ENCODE measurements at regions not wholly inside any gene's neighbourhood (a gene's known extent, or its start where the extent isn't known, plus 50 kb on each side); places are given as distances from the start of the nearest gene placed in this dataset.

GRCh38 chr3:168405288-168405687, 309.6 kb upstream of the GOLIM4 start:
- no peak for TF ChIP-seq EZH2 (IDR thresholded peaks at IDR 0.05; ENCODE audit: low read length)
- TF ChIP-seq CTCF (optimal IDR thresholded peaks at IDR 0.05 in 1 of 3, IDR thresholded peaks at IDR 0.05 in 1 of 3, conservative IDR thresholded peaks at IDR 0.05 in 1 of 3; ENCODE audit: extremely low read depth in 1 of 3, insufficient read depth in 2 of 3, low read length in 3 of 3), result no peak

Measured in keratinocyte (primary cell).